GM12878 (cell line): ENCODE measurements at regions not wholly inside any gene's neighbourhood (a gene's known extent, or its start where the extent isn't known, plus 50 kb on each side); places are given as distances from the start of the nearest gene placed in this dataset.

Experiments
- ATAC-seq: fragments of 200-7000 bp; cut with Tn5 transposase; 3 replicates; pipeline ENCODE4 v1.9.1; 2020; ENCODE audit warnings: mild to moderate bottlenecking, moderate library complexity
- BruUV-seq: library from RNA; stranded (reverse); fragments of 400-500 nt; replicated peaks from 2 replicates; lab custom pipeline; 2021; lab: Mats Ljungman, UMichigan
- CTCF ChIA-PET: fragments of 300-600 bp; sonication (Branson Sonifier 250); formaldehyde crosslinking; extraction: SDS; loops from one replicate; lab custom pipeline; 2021; ENCODE audit warnings: inconsistent platforms; lab: Yijun Ruan, JAX
- POLR2A ChIA-PET: fragments of 350-600 bp; formaldehyde crosslinking; extraction: SDS; loops from one replicate; lab custom pipeline; 2021; ENCODE audit warnings: inconsistent platforms; lab: Charles Lee
- RAD21 ChIA-PET: fragments of 300-600 bp; sonication (Branson Sonifier 250); formaldehyde crosslinking; loops from one replicate; lab custom pipeline; 2023; ENCODE audit warnings: antibody characterized with exemption; ENCODE audit not compliant: unreplicated experiment; lab: Charles Lee
- SMC1A ChIA-PET: fragments of 300-600 bp; sonication (Branson Sonifier 250); formaldehyde crosslinking; loops from one replicate; lab custom pipeline; 2023; ENCODE audit not compliant: unreplicated experiment, uncharacterized antibody; lab: Charles Lee
- DNase-seq: peaks from one replicate; pipeline ENCODE4 v3.0.0-alpha.2; 2011; ENCODE audit warnings: low read depth, low spot score
- FAIRE-seq: peaks from 3 replicates; lab custom pipeline; 2011; peaks lifted over from hg19 to GRCh38; lab: Jason Lieb, UNC
- H2AFZ ChIP-seq: 2 replicates; pipeline ENCODE4 v1.6.0; 2011; ENCODE audit warnings: low read depth, low read length, control low read depth; ENCODE audit not compliant: control insufficient read depth
- H3K27ac ChIP-seq: 2 replicates; pipeline ENCODE4 v1.5.1; 2011; ENCODE audit warnings: control low read depth; ENCODE audit not compliant: control insufficient read depth, insufficient read depth
- H3K27me3 ChIP-seq, 2 experiments: replicated peaks in 1 of 2; 2 replicates each; pipeline versions ENCODE4 v1.6.0 to v1.6.1; 2011; ENCODE audit warnings: low read length in 1 of 2; ENCODE audit not compliant: control insufficient read depth in 2 of 2, insufficient read depth in 2 of 2
- H3K36me3 ChIP-seq, 2 experiments: 2 replicates each; pipeline ENCODE4 v1.5.1; 2011; ENCODE audit warnings: low read length in 1 of 2; ENCODE audit not compliant: control insufficient read depth in 2 of 2, insufficient read depth in 2 of 2
- H3K4me1 ChIP-seq: 2 replicates; pipeline ENCODE4 v1.6.1; 2011; ENCODE audit warnings: mild to moderate bottlenecking, low read length, moderate library complexity, mixed read lengths; ENCODE audit not compliant: control insufficient read depth, insufficient read depth
- H3K4me2 ChIP-seq: 2 replicates; pipeline ENCODE4 v1.6.0; 2011; ENCODE audit warnings: control low read depth; ENCODE audit not compliant: control insufficient read depth, insufficient read depth
- H3K4me3 ChIP-seq: fragments of 200-600 bp; sonication (generic); 2 replicates; pipeline ENCODE4 v1.5.1; 2016
- H3K79me2 ChIP-seq: 2 replicates; pipeline ENCODE4 v1.6.0; 2011; ENCODE audit warnings: low read length; ENCODE audit not compliant: control insufficient read depth, insufficient read depth
- H3K9ac ChIP-seq: 2 replicates; pipeline ENCODE4 v1.8.0; 2011; ENCODE audit warnings: low read length, control low read depth, mixed read lengths; ENCODE audit not compliant: control insufficient read depth, insufficient read depth
- H3K9me3 ChIP-seq: replicated peaks from 3 replicates; pipeline ENCODE4 v1.5.1; 2011; ENCODE audit warnings: mild to moderate bottlenecking, low read length; ENCODE audit not compliant: control insufficient read depth, insufficient read depth
- H4K20me1 ChIP-seq: 2 replicates; pipeline ENCODE4 v1.6.0; 2011; ENCODE audit not compliant: control insufficient read depth, insufficient read depth
- BACH1 ChIP-seq: fragments of 450-650 bp; IDR thresholded peaks from 2 replicates; pipeline ENCODE4 v1.6.1; 2017; ENCODE audit warnings: mild to moderate bottlenecking, borderline replicate concordance
- BCL3 ChIP-seq: IDR thresholded peaks from 2 replicates; pipeline ENCODE4 v1.6.1; 2011; ENCODE audit warnings: borderline replicate concordance, low read depth, mild to moderate bottlenecking, moderate library complexity, low read length; ENCODE audit not compliant: insufficient read depth, poor library complexity, severe bottlenecking
- IKZF2 ChIP-seq, 2 experiments: fragments of 450-650 bp; IDR thresholded peaks; 2 replicates each; pipeline ENCODE4 v1.6.1; 2017; ENCODE audit warnings: mild to moderate bottlenecking in 2 of 2, moderate library complexity in 2 of 2
- JUNB ChIP-seq: IDR thresholded peaks from 2 replicates; pipeline ENCODE4 v1.6.1; 2016; ENCODE audit warnings: antibody characterized with exemption, mild to moderate bottlenecking
- MEF2B ChIP-seq: fragments of 450-650 bp; IDR thresholded peaks from 2 replicates; pipeline ENCODE4 v1.6.1; 2018; ENCODE audit warnings: mild to moderate bottlenecking, moderate library complexity; ENCODE audit not compliant: partially characterized antibody, poor library complexity, severe bottlenecking
- NR2F1 ChIP-seq: fragments of 450-650 bp; conservative IDR thresholded peaks from 2 replicates; pipeline ENCODE4 v1.6.1; 2017; ENCODE audit warnings: mild to moderate bottlenecking
- PAX5 ChIP-seq: IDR thresholded peaks from 2 replicates; pipeline ENCODE4 v1.6.1; 2011; ENCODE audit warnings: low read depth, low read length, borderline replicate concordance
- TCF12 ChIP-seq: IDR thresholded peaks from 2 replicates; pipeline ENCODE4 v1.6.1; 2011; ENCODE audit warnings: low read depth, mild to moderate bottlenecking, low read length
- YY1 ChIP-seq: IDR thresholded peaks from 2 replicates; pipeline ENCODE4 v1.6.1; 2011; ENCODE audit warnings: low read depth, mild to moderate bottlenecking, low read length
- ZNF687 ChIP-seq: fragments of 450-650 bp; IDR thresholded peaks from 2 replicates; pipeline ENCODE4 v1.6.1; 2017; ENCODE audit warnings: mild to moderate bottlenecking, moderate library complexity
- WGBS: methylation state at CpG from one replicate; pipeline ENCODE4 v1.1.6; 2016; ENCODE audit warnings: low lambda C conversion rate; ENCODE audit not compliant: insufficient replicate concordance, insufficient coverage; ENCODE audit errors: missing lambda C conversion rate; 5-methylcytosine and 5-hydroxymethylcytosine counted together
- in situ Hi-C: fragments of 300-500 bp; cut with MboI; formaldehyde crosslinking; loops from 9 replicates; pipeline ENCODE4 v1.14.3; 2018; ENCODE audit warnings: mixed read lengths
- intact Hi-C: fragments of 100-400 bp; cut with micrococcal nuclease; formaldehyde crosslinking; loops from one replicate; pipeline ENCODE4 v1.14.2; 2022; ENCODE audit not compliant: unreplicated experiment
- TF ChIP-seq, protein P1 (sequence below): IDR thresholded peaks from 2 replicates; pipeline ENCODE4 v1.6.1; 2012; ENCODE audit warnings: low read length, inconsistent platforms
- TF ChIP-seq, protein P2 (sequence below): IDR thresholded peaks from 2 replicates; pipeline ENCODE4 v1.6.1; 2011; ENCODE audit warnings: borderline replicate concordance, low read depth, mild to moderate bottlenecking, moderate library complexity, mixed read lengths, low read length; ENCODE audit not compliant: insufficient read depth; ENCODE audit errors: extremely low read length

DNA sequence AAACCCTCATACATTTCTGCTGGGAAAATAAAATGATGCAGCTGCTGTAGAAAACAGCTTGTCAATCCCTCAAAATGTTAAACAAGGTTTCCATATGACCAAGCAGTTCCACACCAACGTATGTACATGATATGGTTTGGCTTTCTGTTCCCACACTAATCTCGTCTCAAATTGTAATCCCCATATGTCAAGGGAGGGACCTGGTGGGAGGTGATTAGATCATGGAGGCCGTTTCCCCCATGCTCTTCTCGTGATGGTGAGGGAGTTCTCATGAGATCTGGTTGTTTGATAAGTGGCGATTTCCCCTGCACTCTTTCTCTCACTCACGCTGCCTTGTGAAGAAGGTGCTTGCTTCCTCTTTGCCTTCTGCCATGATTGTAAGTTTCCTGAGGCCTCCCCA lies 100.6 kb upstream of the SLC24A5 start:
- FAIRE-seq = no peak
- 18% methylated on average over 6 of the region's 6 CpGs for WGBS

More for the DNA sequence above, 100.6 kb upstream of the SLC24A5 start:
- peak; percentile 41; the same call in 1 of the 2 replicates for TF ChIP-seq PAX5
- 0 out of 2 replicates have a peak, but pooled peaks have one; percentile 37 for TF ChIP-seq TCF12
- TF ChIP-seq, protein P1, sequence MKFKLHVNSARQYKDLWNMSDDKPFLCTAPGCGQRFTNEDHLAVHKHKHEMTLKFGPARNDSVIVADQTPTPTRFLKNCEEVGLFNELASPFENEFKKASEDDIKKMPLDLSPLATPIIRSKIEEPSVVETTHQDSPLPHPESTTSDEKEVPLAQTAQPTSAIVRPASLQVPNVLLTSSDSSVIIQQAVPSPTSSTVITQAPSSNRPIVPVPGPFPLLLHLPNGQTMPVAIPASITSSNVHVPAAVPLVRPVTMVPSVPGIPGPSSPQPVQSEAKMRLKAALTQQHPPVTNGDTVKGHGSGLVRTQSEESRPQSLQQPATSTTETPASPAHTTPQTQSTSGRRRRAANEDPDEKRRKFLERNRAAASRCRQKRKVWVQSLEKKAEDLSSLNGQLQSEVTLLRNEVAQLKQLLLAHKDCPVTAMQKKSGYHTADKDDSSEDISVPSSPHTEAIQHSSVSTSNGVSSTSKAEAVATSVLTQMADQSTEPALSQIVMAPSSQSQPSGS = peak; percentile 63; the same call in 1 of the 2 replicates
- 0 out of 2 replicates have a peak, but pooled peaks have one; percentile 11 for TF ChIP-seq JUNB
- TF ChIP-seq, protein P2, sequence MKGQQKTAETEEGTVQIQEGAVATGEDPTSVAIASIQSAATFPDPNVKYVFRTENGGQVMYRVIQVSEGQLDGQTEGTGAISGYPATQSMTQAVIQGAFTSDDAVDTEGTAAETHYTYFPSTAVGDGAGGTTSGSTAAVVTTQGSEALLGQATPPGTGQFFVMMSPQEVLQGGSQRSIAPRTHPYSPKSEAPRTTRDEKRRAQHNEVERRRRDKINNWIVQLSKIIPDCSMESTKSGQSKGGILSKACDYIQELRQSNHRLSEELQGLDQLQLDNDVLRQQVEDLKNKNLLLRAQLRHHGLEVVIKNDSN = no peak
- TF ChIP-seq YY1 = 0 out of 2 replicates have a peak, but pooled peaks have one; percentile 29
- peak; percentile 24 for TF ChIP-seq MEF2B
- TF ChIP-seq ZNF687 = no peak
- 0 out of 4 replicates have a peak, but pooled peaks of 1 of the 2 experiments have one; percentile 2 for TF ChIP-seq IKZF2 (IDR thresholded peaks at IDR 0.05)
- TF ChIP-seq BACH1 = no peak
- no peak for TF ChIP-seq NR2F1
- TF ChIP-seq BCL3 = peak; percentile 28
- Histone ChIP-seq H3K4me3 (no peak overlapping the region), H3K79me2 (no peaks in the 10 kb centered on the region), H3K27ac (0 out of 2 replicates have a peak overlapping the region, but pooled peaks have one; percentile 38), H3K36me3 (no peaks in the 10 kb centered on the region), H3K4me2 (no peak overlapping the region), H3K4me1 (peaks cover 5% of the 10 kb centered on the region), H2AFZ (no peak overlapping the region), H4K20me1 (no peaks in the 10 kb centered on the region), H3K9ac (no peak overlapping the region), H3K27me3 (no peaks in the 10 kb centered on the region), H3K9me3 (peaks cover 2% of the 10 kb centered on the region; the same call in 2 of the 3 replicates)
- POLR2A ChIA-PET = no interaction called here
- CTCF ChIA-PET = interaction anchor here (1.0 to 1.2 kb wide), 2 partner anchors 33 to 824 kb away, joined by 3 read pairs; no protein-coding TSS in a partner anchor
- SMC1A ChIA-PET = no interaction called here
- intact Hi-C loops = no loop called here
- peak; percentile 16 for DNase-seq
- in situ Hi-C loops = no loop called here
- no peak; the same call in 1 of the 3 replicates for ATAC-seq
- RAD21 ChIA-PET = no interaction called here
- BruUV-seq = no TSS peak
